ENCODE measurements at regions not wholly inside any gene's neighbourhood (a gene's known extent, or its start where the extent isn't known, plus 50 kb on each side); places are given as distances from the start of the nearest gene placed in this dataset.

- H3K4me3 ChIP-seq (ENCODE audit: low read depth, low read length): no peak overlapping the region
- DNase-seq (ENCODE audit: low read depth): no peak
- no peak for TF ChIP-seq CTCF (IDR thresholded peaks at IDR 0.05; ENCODE audit: low read depth, low read length, missing control alignments)
These were observed 131.3 kb upstream of the SLC28A3 start for GRCh38 chr9:84471816-84472215.

- DNase-seq (ENCODE audit: low read depth): no peak
- TF ChIP-seq CTCF (IDR thresholded peaks at IDR 0.05; ENCODE audit: low read depth, low read length, missing control alignments): no peak
- H3K4me3 ChIP-seq (ENCODE audit: low read depth, low read length): no peak overlapping the region
These were observed 138.4 kb upstream of the SLC28A3 start for GRCh38 chr9:84478996-84479395.

- no peak for DNase-seq (ENCODE audit: low read depth)
- H3K4me3 ChIP-seq (ENCODE audit: low read depth, low read length): no peak overlapping the region
- TF ChIP-seq CTCF (IDR thresholded peaks at IDR 0.05; ENCODE audit: low read depth, low read length, missing control alignments): no peak
These were observed 139.5 kb upstream of the SLC28A3 start for GRCh38 chr9:84480071-84480470.

- no peak for TF ChIP-seq CTCF (IDR thresholded peaks at IDR 0.05; ENCODE audit: low read depth, low read length, missing control alignments)
- DNase-seq (ENCODE audit: low read depth): no peak
- no peak overlapping the region for H3K4me3 ChIP-seq (ENCODE audit: low read depth, low read length)
These were observed 140.7 kb upstream of the SLC28A3 start for GRCh38 chr9:84481231-84481630.

GRCh38 chr9:84481636-84482218 is 141.2 kb upstream of the SLC28A3 start:
- no peak for DNase-seq (ENCODE audit: low read depth)
- no peak for TF ChIP-seq CTCF (IDR thresholded peaks at IDR 0.05; ENCODE audit: low read depth, low read length, missing control alignments)
- no peak overlapping the region for H3K4me3 ChIP-seq (ENCODE audit: low read depth, low read length)

- no peak overlapping the region for H3K4me3 ChIP-seq (ENCODE audit: low read depth, low read length)
- no peak for DNase-seq (ENCODE audit: low read depth)
- no peak for TF ChIP-seq CTCF (IDR thresholded peaks at IDR 0.05; ENCODE audit: low read depth, low read length, missing control alignments)
These were observed 142.0 kb upstream of the SLC28A3 start for GRCh38 chr9:84482607-84483006.

GRCh38 chr9:84484172-84484571 is 143.6 kb upstream of the SLC28A3 start:
- DNase-seq (ENCODE audit: low read depth): no peak
- no peak overlapping the region for H3K4me3 ChIP-seq (ENCODE audit: low read depth, low read length)
- TF ChIP-seq CTCF (IDR thresholded peaks at IDR 0.05; ENCODE audit: low read depth, low read length, missing control alignments): no peak

Measured in GM12864 (cell line).